ENCODE measurements at regions not wholly inside any gene's neighbourhood (a gene's known extent, or its start where the extent isn't known, plus 50 kb on each side); places are given as distances from the start of the nearest gene placed in this dataset.

GRCh38 chr4:125131891-125132680, 182.7 kb upstream of the FAT4 start:
- TF ChIP-seq ZNF70 (CRISPR knock-in tag; IDR thresholded peaks at IDR 0.05) (no peak), ZC3H10 (CRISPR knock-in tag; IDR thresholded peaks at IDR 0.05) (no peak)
- TF ChIP-seq, protein P1, sequence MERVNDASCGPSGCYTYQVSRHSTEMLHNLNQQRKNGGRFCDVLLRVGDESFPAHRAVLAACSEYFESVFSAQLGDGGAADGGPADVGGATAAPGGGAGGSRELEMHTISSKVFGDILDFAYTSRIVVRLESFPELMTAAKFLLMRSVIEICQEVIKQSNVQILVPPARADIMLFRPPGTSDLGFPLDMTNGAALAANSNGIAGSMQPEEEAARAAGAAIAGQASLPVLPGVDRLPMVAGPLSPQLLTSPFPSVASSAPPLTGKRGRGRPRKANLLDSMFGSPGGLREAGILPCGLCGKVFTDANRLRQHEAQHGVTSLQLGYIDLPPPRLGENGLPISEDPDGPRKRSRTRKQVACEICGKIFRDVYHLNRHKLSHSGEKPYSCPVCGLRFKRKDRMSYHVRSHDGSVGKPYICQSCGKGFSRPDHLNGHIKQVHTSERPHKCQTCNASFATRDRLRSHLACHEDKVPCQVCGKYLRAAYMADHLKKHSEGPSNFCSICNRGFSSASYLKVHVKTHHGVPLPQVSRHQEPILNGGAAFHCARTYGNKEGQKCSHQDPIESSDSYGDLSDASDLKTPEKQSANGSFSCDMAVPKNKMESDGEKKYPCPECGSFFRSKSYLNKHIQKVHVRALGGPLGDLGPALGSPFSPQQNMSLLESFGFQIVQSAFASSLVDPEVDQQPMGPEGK (CRISPR knock-in tag; IDR thresholded peaks at IDR 0.05; ENCODE audit: borderline replicate concordance) = no peak
